Panc1 (cell line): ENCODE measurements at regions not wholly inside any gene's neighbourhood (a gene's known extent, or its start where the extent isn't known, plus 50 kb on each side); places are given as distances from the start of the nearest gene placed in this dataset.

ENCODE experiments used
- ATAC-seq: fragments of 200-7000 bp; cut with Tn5 transposase; 2 replicates; pipeline ENCODE4 v1.9.1; 2020; ENCODE audit warnings: mild to moderate bottlenecking, moderate library complexity
- BruUV-seq: library from RNA; stranded (reverse); fragments of 400-500 nt; replicated peaks from 2 replicates; lab custom pipeline; 2021; lab: Mats Ljungman, UMichigan
- CTCF ChIA-PET: fragments of 300-600 bp; sonication (Branson Sonifier 250); formaldehyde crosslinking; loops from one replicate; lab custom pipeline; 2022; ENCODE audit warnings: antibody characterized with exemption; lab: Charles Lee
- POLR2A ChIA-PET: fragments of 300-600 bp; sonication (Branson Sonifier 250); formaldehyde crosslinking; loops from one replicate; lab custom pipeline; 2022; ENCODE audit warnings: antibody characterized with exemption; lab: Charles Lee
- DNase-seq: peaks from one replicate; pipeline ENCODE4 v3.0.0-alpha.2; 2010; ENCODE audit warnings: low read depth, low spot score
- H3K27ac ChIP-seq: 2 replicates; pipeline ENCODE4 v1.5.1; 2011; ENCODE audit warnings: mild to moderate bottlenecking, low read length, inconsistent platforms
- H3K27me3 ChIP-seq: fragments of 200-500 bp; sonication (Bioruptor generic); 2 replicates; pipeline ENCODE4 v1.6.0; 2014; ENCODE audit warnings: low read length, inconsistent platforms; ENCODE audit not compliant: control insufficient read depth, insufficient read depth
- H3K36me3 ChIP-seq: fragments of 200-500 bp; sonication (Bioruptor generic); 2 replicates; pipeline ENCODE4 v1.5.1; 2014; ENCODE audit warnings: inconsistent platforms, mild to moderate bottlenecking, low read length, moderate library complexity; ENCODE audit not compliant: control insufficient read depth, insufficient read depth
- H3K4me1 ChIP-seq: 2 replicates; pipeline ENCODE4 v1.5.1; 2011; ENCODE audit warnings: inconsistent platforms, mild to moderate bottlenecking, low read length, moderate library complexity; ENCODE audit not compliant: control insufficient read depth, insufficient read depth
- H3K4me3 ChIP-seq, 2 experiments: 2 replicates each; pipeline ENCODE4 v1.5.1; 2011 to 2012; ENCODE audit warnings: low read depth in 2 of 2, low read length in 2 of 2, mild to moderate bottlenecking in 2 of 2, inconsistent platforms in 1 of 2, moderate library complexity in 1 of 2
- H3K9me3 ChIP-seq: fragments of 200-500 bp; sonication (Bioruptor generic); 2 replicates; pipeline ENCODE4 v1.5.1; 2014; ENCODE audit warnings: low read depth, mild to moderate bottlenecking, inconsistent platforms, low read length, moderate library complexity; ENCODE audit not compliant: control insufficient read depth, insufficient read depth
- POLR2AphosphoS5 ChIP-seq: IDR thresholded peaks from 2 replicates; pipeline ENCODE4 v1.6.1; 2012; ENCODE audit warnings: mild to moderate bottlenecking, low read depth, low read length, moderate library complexity
- REST ChIP-seq, 2 experiments: IDR thresholded peaks; 2 replicates each; pipeline ENCODE4 v1.6.1; 2011 to 2012; ENCODE audit warnings: low read depth in 2 of 2, control low read depth in 1 of 2, low read length in 1 of 2, mild to moderate bottlenecking in 1 of 2, moderate library complexity in 1 of 2; ENCODE audit not compliant: insufficient read depth in 1 of 2
- SIN3A ChIP-seq: IDR thresholded peaks from 2 replicates; pipeline ENCODE4 v1.6.1; 2012; ENCODE audit warnings: low read depth, mild to moderate bottlenecking, low read length, moderate library complexity, borderline replicate concordance; ENCODE audit not compliant: insufficient read depth
- TCF7L2 ChIP-seq: IDR thresholded peaks from 2 replicates; pipeline ENCODE4 v1.6.1; 2011; ENCODE audit warnings: mild to moderate bottlenecking, low read depth, low read length, inconsistent platforms
- in situ Hi-C: cut with HindIII; loops from 2 replicates; pipeline ENCODE4 v1.10.0; 2016; ENCODE audit warnings: low sequenced_read_pairs, low pct_unique_long_range_greater_than_20kb
- intact Hi-C: fragments of 100-400 bp; cut with micrococcal nuclease; formaldehyde crosslinking; loops from one replicate; pipeline ENCODE4 v1.10.0; 2022; ENCODE audit not compliant: unreplicated experiment
- TF ChIP-seq, protein P1 (sequence below): fragments of 450-650 bp; IDR thresholded peaks from 2 replicates; pipeline ENCODE4 v1.5.1; 2017; ENCODE audit warnings: mild to moderate bottlenecking

- Histone ChIP-seq H3K27ac (no peak overlapping the region), H3K36me3 (no peaks in the 10 kb centered on the region), H3K4me3 (no peak overlapping the region), H3K4me1 (no peaks in the 10 kb centered on the region), H3K9me3 (no peaks in the 10 kb centered on the region), H3K27me3 (no peaks in the 10 kb centered on the region)
- TF ChIP-seq SIN3A, result no peak
- TF ChIP-seq, protein P1, sequence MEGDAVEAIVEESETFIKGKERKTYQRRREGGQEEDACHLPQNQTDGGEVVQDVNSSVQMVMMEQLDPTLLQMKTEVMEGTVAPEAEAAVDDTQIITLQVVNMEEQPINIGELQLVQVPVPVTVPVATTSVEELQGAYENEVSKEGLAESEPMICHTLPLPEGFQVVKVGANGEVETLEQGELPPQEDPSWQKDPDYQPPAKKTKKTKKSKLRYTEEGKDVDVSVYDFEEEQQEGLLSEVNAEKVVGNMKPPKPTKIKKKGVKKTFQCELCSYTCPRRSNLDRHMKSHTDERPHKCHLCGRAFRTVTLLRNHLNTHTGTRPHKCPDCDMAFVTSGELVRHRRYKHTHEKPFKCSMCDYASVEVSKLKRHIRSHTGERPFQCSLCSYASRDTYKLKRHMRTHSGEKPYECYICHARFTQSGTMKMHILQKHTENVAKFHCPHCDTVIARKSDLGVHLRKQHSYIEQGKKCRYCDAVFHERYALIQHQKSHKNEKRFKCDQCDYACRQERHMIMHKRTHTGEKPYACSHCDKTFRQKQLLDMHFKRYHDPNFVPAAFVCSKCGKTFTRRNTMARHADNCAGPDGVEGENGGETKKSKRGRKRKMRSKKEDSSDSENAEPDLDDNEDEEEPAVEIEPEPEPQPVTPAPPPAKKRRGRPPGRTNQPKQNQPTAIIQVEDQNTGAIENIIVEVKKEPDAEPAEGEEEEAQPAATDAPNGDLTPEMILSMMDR, result no peak
- no peak for TF ChIP-seq TCF7L2
- no peak for TF ChIP-seq POLR2AphosphoS5
- no peak for TF ChIP-seq REST (IDR thresholded peaks at IDR 0.05; ENCODE audit: insufficient read depth in 1 of 2, low read depth in 2 of 2, low read length in 1 of 2)
- POLR2A ChIA-PET, result no interaction called here
- intact Hi-C loops (no loop called here), in situ Hi-C loops (no loop called here)
- DNase-seq, result no peak
- no peak for ATAC-seq
- BruUV-seq, result no TSS peak
- CTCF ChIA-PET, result no interaction called here
Observed at GRCh38 chr2:230593765-230594164, 118.9 kb upstream of the CAB39 start.

- ChIA-PET POLR2A (interaction anchor here (0.6 kb wide), 1 partner anchor 9 kb away, joined by 8 read pairs; no protein-coding TSS in a partner anchor), CTCF (interaction anchor here (0.6 kb wide), 1 partner anchor 75 kb away, joined by 3 read pairs; no protein-coding TSS in a partner anchor)
- Histone ChIP-seq H3K27ac (no peak overlapping the region), H3K9me3 (no peaks in the 10 kb centered on the region), H3K4me1 (no peaks in the 10 kb centered on the region), H3K36me3 (no peaks in the 10 kb centered on the region), H3K27me3 (no peaks in the 10 kb centered on the region), H3K4me3 (no peak overlapping the region)
- DNase-seq, result no peak
- no peak for TF ChIP-seq REST (IDR thresholded peaks at IDR 0.05; ENCODE audit: insufficient read depth in 1 of 2, low read depth in 2 of 2, low read length in 1 of 2)
- TF ChIP-seq SIN3A, result no peak
- no peak for TF ChIP-seq TCF7L2
- TF ChIP-seq POLR2AphosphoS5, result no peak
- TF ChIP-seq, protein P1, result no peak
- intact Hi-C loops (no loop called here), in situ Hi-C loops (no loop called here)
- BruUV-seq, result no TSS peak
- ATAC-seq, result no peak
Observed at GRCh38 chr2:230594286-230594840, 118.3 kb upstream of the CAB39 start.
